ENCODE measurements at regions not wholly inside any gene's neighbourhood (a gene's known extent, or its start where the extent isn't known, plus 50 kb on each side); places are given as distances from the start of the nearest gene placed in this dataset.

DNA sequence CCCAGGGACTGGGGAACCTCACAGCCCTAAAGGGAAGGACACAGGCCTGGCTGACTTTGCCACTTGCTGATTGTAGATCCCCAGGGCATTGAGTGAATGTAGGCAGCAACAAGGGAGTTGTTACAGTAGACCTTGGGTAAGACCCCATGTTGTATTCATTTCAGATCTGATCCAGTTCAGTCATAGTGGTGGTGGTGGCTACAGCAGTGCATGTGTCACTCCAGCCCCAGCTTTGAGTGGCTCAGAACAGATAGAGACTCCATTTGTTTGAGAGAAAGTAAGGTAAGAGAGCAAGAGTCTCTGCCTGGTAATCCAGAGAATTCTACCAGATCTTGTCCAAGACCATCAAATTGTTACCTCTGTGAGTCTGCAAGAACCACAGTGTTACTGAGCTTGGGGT, 278.7 kb upstream of the SATB1 start:
- no peak for TF ChIP-seq POLR2A (IDR thresholded peaks at IDR 0.05)
- TF ChIP-seq, protein P1, sequence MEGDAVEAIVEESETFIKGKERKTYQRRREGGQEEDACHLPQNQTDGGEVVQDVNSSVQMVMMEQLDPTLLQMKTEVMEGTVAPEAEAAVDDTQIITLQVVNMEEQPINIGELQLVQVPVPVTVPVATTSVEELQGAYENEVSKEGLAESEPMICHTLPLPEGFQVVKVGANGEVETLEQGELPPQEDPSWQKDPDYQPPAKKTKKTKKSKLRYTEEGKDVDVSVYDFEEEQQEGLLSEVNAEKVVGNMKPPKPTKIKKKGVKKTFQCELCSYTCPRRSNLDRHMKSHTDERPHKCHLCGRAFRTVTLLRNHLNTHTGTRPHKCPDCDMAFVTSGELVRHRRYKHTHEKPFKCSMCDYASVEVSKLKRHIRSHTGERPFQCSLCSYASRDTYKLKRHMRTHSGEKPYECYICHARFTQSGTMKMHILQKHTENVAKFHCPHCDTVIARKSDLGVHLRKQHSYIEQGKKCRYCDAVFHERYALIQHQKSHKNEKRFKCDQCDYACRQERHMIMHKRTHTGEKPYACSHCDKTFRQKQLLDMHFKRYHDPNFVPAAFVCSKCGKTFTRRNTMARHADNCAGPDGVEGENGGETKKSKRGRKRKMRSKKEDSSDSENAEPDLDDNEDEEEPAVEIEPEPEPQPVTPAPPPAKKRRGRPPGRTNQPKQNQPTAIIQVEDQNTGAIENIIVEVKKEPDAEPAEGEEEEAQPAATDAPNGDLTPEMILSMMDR (IDR thresholded peaks at IDR 0.05), result no peak

Measured in adrenal gland (tissue), 5 donors.